HCT116 (cell line): ENCODE measurements at regions not wholly inside any gene's neighbourhood (a gene's known extent, or its start where the extent isn't known, plus 50 kb on each side); places are given as distances from the start of the nearest gene placed in this dataset.

Source experiments
- ATAC-seq: fragments of 200-7000 bp; cut with Tn5 transposase; 2 replicates; pipeline ENCODE4 v1.9.1; 2020; ENCODE audit warnings: mild to moderate bottlenecking, moderate library complexity
- BruUV-seq: library from RNA; stranded (reverse); fragments of 400-500 nt; replicated peaks from 2 replicates; lab custom pipeline; 2021; lab: Mats Ljungman, UMichigan
- CTCF ChIA-PET: fragments of 300-600 bp; sonication (Branson Sonifier 250); formaldehyde crosslinking; loops from one replicate; lab custom pipeline; 2021; ENCODE audit warnings: antibody characterized with exemption; lab: Charles Lee
- POLR2A ChIA-PET: fragments of 300-600, 350-600 bp; sonication (Branson Sonifier 250); formaldehyde crosslinking; loops from one replicate; lab custom pipeline; 2021; ENCODE audit warnings: antibody characterized with exemption; lab: Charles Lee
- RAD21 ChIA-PET, 2 experiments: fragments of 300-600 bp; sonication (Branson Sonifier 250); formaldehyde crosslinking; loops; one replicate each; lab custom pipeline; 2023; ENCODE audit warnings: low total read pairs in 2 of 2; ENCODE audit not compliant: uncharacterized antibody in 2 of 2, unreplicated experiment in 2 of 2, low non-redundant PET in 1 of 2; lab: Charles Lee
- DNase-seq: peaks from one replicate; pipeline ENCODE4 v3.0.0-alpha.2; 2010; ENCODE audit warnings: low read depth, low spot score
- H2AFZ ChIP-seq: fragments of 200-600 bp; shearing (Covaris generic), sonication (generic); 2 replicates; pipeline ENCODE4 v1.6.1; 2017; ENCODE audit warnings: low read depth, mixed run types, mixed read lengths, antibody characterized with exemption, low read length; ENCODE audit not compliant: poor library complexity, severe bottlenecking
- H3K27ac ChIP-seq: 2 replicates; pipeline ENCODE4 v1.5.1; 2012; ENCODE audit warnings: low read depth, low read length
- H3K27me3 ChIP-seq: fragments of 200-600 bp; sonication (generic); 2 replicates; pipeline ENCODE4 v1.6.1; 2016; ENCODE audit warnings: mixed run types, low read length, mixed read lengths; ENCODE audit not compliant: insufficient read depth
- H3K36me3 ChIP-seq, 2 experiments: fragments of 200-500 bp in 1 of 2; fragments of 200-600 bp in 1 of 2; sonication (Bioruptor generic) in 1 of 2; sonication (generic) in 1 of 2; 2 replicates each; pipeline versions ENCODE4 v1.5.1 to v1.6.1; 2014 to 2016; ENCODE audit warnings: low read length in 2 of 2, inconsistent platforms in 1 of 2, mixed read lengths in 1 of 2, mixed run types in 1 of 2; ENCODE audit not compliant: insufficient read depth in 2 of 2, control insufficient read depth in 1 of 2
- H3K4me1 ChIP-seq, 2 experiments: fragments of 200-600 bp in 1 of 2; sonication (generic) in 1 of 2; 2 replicates each; pipeline versions ENCODE4 v1.5.1 to v1.6.1; 2012 to 2017; ENCODE audit warnings: low read length in 2 of 2, inconsistent platforms in 1 of 2, mild to moderate bottlenecking in 1 of 2, mixed read lengths in 1 of 2, mixed run types in 1 of 2, moderate library complexity in 1 of 2; ENCODE audit not compliant: insufficient read depth in 2 of 2, control insufficient read depth in 1 of 2
- H3K4me2 ChIP-seq: fragments of 200-600 bp; sonication (generic); 2 replicates; pipeline ENCODE4 v1.6.1; 2017; ENCODE audit warnings: mixed run types, low read length, mixed read lengths
- H3K4me3 ChIP-seq, 2 experiments: fragments of 200-600 bp in 1 of 2; sonication (generic) in 1 of 2; replicated peaks in 1 of 2; 2 replicates each; pipeline ENCODE4 v1.5.1; 2011 to 2016; ENCODE audit warnings: low read length in 2 of 2, control low read depth in 1 of 2, low read depth in 1 of 2, mild to moderate bottlenecking in 1 of 2, mixed read lengths in 1 of 2, mixed run types in 1 of 2
- H3K79me2 ChIP-seq: fragments of 200-600 bp; sonication (generic); 2 replicates; pipeline ENCODE4 v1.6.1; 2017; ENCODE audit warnings: mild to moderate bottlenecking, mixed run types, low read length, moderate library complexity, mixed read lengths; ENCODE audit not compliant: insufficient read depth
- H3K9ac ChIP-seq: fragments of 200-600 bp; sonication (generic); 2 replicates; pipeline ENCODE4 v1.6.1; 2016; ENCODE audit warnings: low read length, mixed read lengths
- H3K9me2 ChIP-seq: fragments of 200-600 bp; sonication (generic), shearing (Covaris generic); 2 replicates; pipeline ENCODE4 v1.6.1; 2017; ENCODE audit warnings: mixed run types, mild to moderate bottlenecking, moderate library complexity; ENCODE audit not compliant: insufficient read depth
- H3K9me3 ChIP-seq, 2 experiments: fragments of 200-500 bp in 1 of 2; fragments of 200-600 bp in 1 of 2; sonication (Bioruptor generic) in 1 of 2; sonication (generic) in 1 of 2; 2 replicates each; pipeline ENCODE4 v1.6.1; 2014 to 2017; ENCODE audit warnings: low read length in 2 of 2, mixed read lengths in 2 of 2, inconsistent platforms in 1 of 2, low read depth in 1 of 2, mild to moderate bottlenecking in 1 of 2, mixed run types in 1 of 2, moderate library complexity in 1 of 2; ENCODE audit not compliant: control insufficient read depth in 1 of 2, insufficient read depth in 1 of 2
- H4K20me1 ChIP-seq: fragments of 200-600 bp; sonication (generic), shearing (Covaris generic); 2 replicates; pipeline ENCODE4 v1.6.1; 2017; ENCODE audit warnings: mixed run types, mild to moderate bottlenecking, moderate library complexity; ENCODE audit not compliant: insufficient read depth
- CBX3 ChIP-seq: IDR thresholded peaks from 2 replicates; pipeline ENCODE4 v1.6.1; 2012; ENCODE audit warnings: low read depth
- CEBPB ChIP-seq: IDR thresholded peaks from 2 replicates; pipeline ENCODE4 v1.6.1; 2012; ENCODE audit warnings: low read depth
- EGR1 ChIP-seq: IDR thresholded peaks from 2 replicates; pipeline ENCODE4 v1.6.1; 2012; ENCODE audit warnings: low read depth
- ELF1 ChIP-seq: IDR thresholded peaks from 2 replicates; pipeline ENCODE4 v1.6.1; 2012; ENCODE audit warnings: low read depth, borderline replicate concordance
- EZH2 ChIP-seq: fragments of 200-600 bp; sonication (generic); IDR thresholded peaks from 2 replicates; pipeline ENCODE4 v1.6.1; 2017; ENCODE audit warnings: antibody characterized with exemption, mixed run types
- EZH2phosphoT487 ChIP-seq: fragments of 200-600 bp; IDR thresholded peaks from 2 replicates; pipeline ENCODE4 v1.6.1; 2018; ENCODE audit warnings: antibody characterized with exemption, borderline replicate concordance
- JUND ChIP-seq: IDR thresholded peaks from 2 replicates; pipeline ENCODE4 v1.6.1; 2012
- POLR2A ChIP-seq: IDR thresholded peaks from 2 replicates; pipeline ENCODE4 v1.7.0; 2011; ENCODE audit warnings: borderline replicate concordance; ENCODE audit not compliant: insufficient read depth, insufficient read length; ENCODE audit errors: extremely low read depth
- POLR2AphosphoS5 ChIP-seq: IDR thresholded peaks from 2 replicates; pipeline ENCODE4 v1.6.1; 2011; ENCODE audit warnings: mild to moderate bottlenecking, low read depth, low read length, moderate library complexity
- REST ChIP-seq: IDR thresholded peaks from 2 replicates; pipeline ENCODE4 v1.6.1; 2012; ENCODE audit warnings: low read depth
- SIN3A ChIP-seq: IDR thresholded peaks from 2 replicates; pipeline ENCODE4 v1.6.1; 2012; ENCODE audit warnings: low read depth
- SP1 ChIP-seq: IDR thresholded peaks from 2 replicates; pipeline ENCODE4 v1.6.1; 2012; ENCODE audit warnings: low read depth
- TCF7L2 ChIP-seq: IDR thresholded peaks from 2 replicates; pipeline ENCODE4 v1.7.0; 2011; ENCODE audit warnings: borderline replicate concordance, inconsistent platforms; ENCODE audit not compliant: insufficient read depth, insufficient read length; ENCODE audit errors: extremely low read depth
- YY1 ChIP-seq: IDR thresholded peaks from 2 replicates; pipeline ENCODE4 v1.6.1; 2011; ENCODE audit warnings: low read length, low read depth, moderate library complexity, mild to moderate bottlenecking; ENCODE audit not compliant: insufficient replicate concordance; ENCODE audit errors: extremely low read depth
- ZBTB33 ChIP-seq: IDR thresholded peaks from 2 replicates; pipeline ENCODE4 v1.6.1; 2011; ENCODE audit warnings: mild to moderate bottlenecking, low read length, moderate library complexity; ENCODE audit not compliant: insufficient replicate concordance; ENCODE audit errors: extremely low read depth
- ZFX ChIP-seq: fragments of 450-650 bp; IDR thresholded peaks from 2 replicates; pipeline ENCODE4 v1.6.1; 2017
- intact Hi-C: fragments of 100-400 bp; cut with micrococcal nuclease; formaldehyde crosslinking; loops from 2 replicates; pipeline ENCODE4 v1.10.0; 2022
- TF ChIP-seq, protein P1 (sequence below), 3 experiments: fragments of 200-600 bp in 1 of 3; sonication (generic) in 1 of 3; IDR thresholded peaks in 2 of 3; conservative IDR thresholded peaks in 1 of 3; 2 replicates each; pipeline ENCODE4 v1.5.1; 2012 to 2017; ENCODE audit warnings: low read depth in 2 of 3, low read length in 2 of 3, antibody characterized with exemption in 1 of 3, borderline replicate concordance in 1 of 3, control low read depth in 1 of 3, mild to moderate bottlenecking in 1 of 3, mixed read lengths in 1 of 3, mixed run types in 1 of 3, moderate library complexity in 1 of 3; ENCODE audit not compliant: insufficient read depth in 1 of 3
- TF ChIP-seq, protein P2 (sequence below): IDR thresholded peaks from 2 replicates; pipeline ENCODE4 v1.6.1; 2012

DNA sequence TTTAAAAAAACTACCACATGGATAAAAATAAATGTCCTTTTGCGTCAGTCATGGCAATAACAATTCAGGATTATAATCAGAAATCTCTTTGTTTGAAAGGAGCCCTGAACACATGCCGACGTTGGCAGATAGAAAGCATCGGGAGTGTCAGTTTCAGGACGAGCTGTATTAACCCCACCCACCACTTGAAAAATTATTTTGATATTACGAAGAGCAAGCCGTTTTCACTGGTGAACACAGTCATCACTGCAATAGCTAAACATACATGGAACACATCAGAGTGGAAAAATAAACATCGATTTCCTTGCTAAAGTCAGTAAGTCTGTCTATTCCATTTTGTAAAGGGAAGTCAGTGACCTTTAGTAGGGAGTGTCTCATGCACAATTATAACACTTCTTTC, 266.4 kb upstream of the FBXL7 start:
- Histone ChIP-seq H3K27ac (no peak overlapping the region), H3K9me3 (peaks cover 4 to 10% of the 10 kb centered on the region in 2 experiments; a peak in 2 of 4 replicates), H3K4me3 (no peak overlapping the region), H3K4me2 (no peak overlapping the region), H3K9ac (no peak overlapping the region), H2AFZ (no peak overlapping the region), H3K9me2 (no peaks in the 10 kb centered on the region), H3K4me1 (no peaks in the 10 kb centered on the region), H3K79me2 (no peaks in the 10 kb centered on the region), H3K36me3 (no peaks in the 10 kb centered on the region), H3K27me3 (no peaks in the 10 kb centered on the region), H4K20me1 (no peaks in the 10 kb centered on the region)
- RAD21 ChIA-PET, result no interaction called here
- POLR2A ChIA-PET, result no interaction called here
- TF ChIP-seq ELF1, result no peak
- TF ChIP-seq, protein P1, sequence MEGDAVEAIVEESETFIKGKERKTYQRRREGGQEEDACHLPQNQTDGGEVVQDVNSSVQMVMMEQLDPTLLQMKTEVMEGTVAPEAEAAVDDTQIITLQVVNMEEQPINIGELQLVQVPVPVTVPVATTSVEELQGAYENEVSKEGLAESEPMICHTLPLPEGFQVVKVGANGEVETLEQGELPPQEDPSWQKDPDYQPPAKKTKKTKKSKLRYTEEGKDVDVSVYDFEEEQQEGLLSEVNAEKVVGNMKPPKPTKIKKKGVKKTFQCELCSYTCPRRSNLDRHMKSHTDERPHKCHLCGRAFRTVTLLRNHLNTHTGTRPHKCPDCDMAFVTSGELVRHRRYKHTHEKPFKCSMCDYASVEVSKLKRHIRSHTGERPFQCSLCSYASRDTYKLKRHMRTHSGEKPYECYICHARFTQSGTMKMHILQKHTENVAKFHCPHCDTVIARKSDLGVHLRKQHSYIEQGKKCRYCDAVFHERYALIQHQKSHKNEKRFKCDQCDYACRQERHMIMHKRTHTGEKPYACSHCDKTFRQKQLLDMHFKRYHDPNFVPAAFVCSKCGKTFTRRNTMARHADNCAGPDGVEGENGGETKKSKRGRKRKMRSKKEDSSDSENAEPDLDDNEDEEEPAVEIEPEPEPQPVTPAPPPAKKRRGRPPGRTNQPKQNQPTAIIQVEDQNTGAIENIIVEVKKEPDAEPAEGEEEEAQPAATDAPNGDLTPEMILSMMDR (IDR thresholded peaks at IDR 0.05 in 2 of 3, conservative IDR thresholded peaks at IDR 0.05 in 1 of 3; ENCODE audit: borderline replicate concordance in 1 of 3, insufficient read depth in 1 of 3, low read depth in 2 of 3, low read length in 2 of 3), result no peak
- no peak for TF ChIP-seq EGR1
- no peak for TF ChIP-seq SIN3A
- no peak for TF ChIP-seq EZH2
- TF ChIP-seq POLR2AphosphoS5, result no peak
- TF ChIP-seq ZBTB33, result no peak
- TF ChIP-seq CEBPB, result no peak
- no peak for TF ChIP-seq CBX3
- no peak for TF ChIP-seq JUND
- TF ChIP-seq REST, result no peak
- no peak for TF ChIP-seq POLR2A
- no peak for TF ChIP-seq TCF7L2
- no peak for TF ChIP-seq YY1
- no peak for TF ChIP-seq EZH2phosphoT487
- no peak for TF ChIP-seq SP1
- TF ChIP-seq, protein P2, sequence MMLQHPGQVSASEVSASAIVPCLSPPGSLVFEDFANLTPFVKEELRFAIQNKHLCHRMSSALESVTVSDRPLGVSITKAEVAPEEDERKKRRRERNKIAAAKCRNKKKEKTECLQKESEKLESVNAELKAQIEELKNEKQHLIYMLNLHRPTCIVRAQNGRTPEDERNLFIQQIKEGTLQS, result no peak
- no peak for TF ChIP-seq ZFX
- ATAC-seq, result no peak
- CTCF ChIA-PET, result no interaction called here
- intact Hi-C loops, result no loop called here
- no peak for DNase-seq
- no TSS peak for BruUV-seq
